NB4 (cell line): ENCODE measurements at regions not wholly inside any gene's neighbourhood (a gene's known extent, or its start where the extent isn't known, plus 50 kb on each side); places are given as distances from the start of the nearest gene placed in this dataset.

Source experiments
- DNase-seq: peaks from one replicate; pipeline ENCODE4 v3.0.0; 2010; ENCODE audit warnings: low read depth
- H3K4me3 ChIP-seq: one replicate; pipeline ENCODE4 v1.5.1; 2011; ENCODE audit warnings: mild to moderate bottlenecking, low read depth, low read length, moderate library complexity
- CTCF ChIP-seq: IDR thresholded peaks from one replicate; pipeline ENCODE4 v1.5.1; 2012; ENCODE audit warnings: low read depth, low read length
- MAX ChIP-seq: IDR thresholded peaks from 2 replicates; pipeline ENCODE4 v1.6.1; 2011; ENCODE audit warnings: low read depth, low read length
- MYC ChIP-seq: IDR thresholded peaks from 2 replicates; pipeline ENCODE4 v1.6.1; 2011; ENCODE audit warnings: low read depth, low read length
- POLR2A ChIP-seq: IDR thresholded peaks from 2 replicates; pipeline ENCODE4 v1.6.1; 2011; ENCODE audit warnings: mild to moderate bottlenecking; ENCODE audit not compliant: insufficient read length; ENCODE audit errors: extremely low read depth

- TF ChIP-seq CTCF (no peak), MYC (no peak), MAX (no peak), POLR2A (no peak)
- H3K4me3 ChIP-seq = no peak overlapping the region
- no peak for DNase-seq
Measured at GRCh38 chr3:191628571-191628970, 167.6 kb downstream of the PYDC2 start.

- no peak overlapping the region for H3K4me3 ChIP-seq
- peak; percentile 8 for DNase-seq
- TF ChIP-seq POLR2A = no peak
- no peak for TF ChIP-seq MYC
- TF ChIP-seq CTCF = no peak
- TF ChIP-seq MAX = no peak
Measured at GRCh38 chr3:191631496-191631895, 170.5 kb downstream of the PYDC2 start.

GRCh38 chr3:191634902-191635301 lies 173.9 kb downstream of the PYDC2 start:
- TF ChIP-seq MAX = no peak
- no peak for TF ChIP-seq MYC
- no peak for TF ChIP-seq POLR2A
- no peak for DNase-seq

GRCh38 chr3:191637611-191638010 lies 176.6 kb downstream of the PYDC2 start:
- TF ChIP-seq MYC (no peak), POLR2A (no peak), MAX (no peak), CTCF (no peak)
- no peak for DNase-seq
- no peak overlapping the region for H3K4me3 ChIP-seq

More at GRCh38 chr3:191634902-191635301, 173.9 kb downstream of the PYDC2 start:
- H3K4me3 ChIP-seq = no peak overlapping the region

GRCh38 chr3:191641789-191642188 lies 180.8 kb downstream of the PYDC2 start:
- DNase-seq = no peak
- H3K4me3 ChIP-seq = no peak overlapping the region

GRCh38 chr3:191644291-191644690 lies 183.3 kb downstream of the PYDC2 start:
- no peak for TF ChIP-seq CTCF
- no peak for DNase-seq
- H3K4me3 ChIP-seq = no peak overlapping the region

More at GRCh38 chr3:191641789-191642188, 180.8 kb downstream of the PYDC2 start:
- TF ChIP-seq MAX = no peak
- no peak for TF ChIP-seq MYC
- no peak for TF ChIP-seq CTCF
- TF ChIP-seq POLR2A = no peak
